ENCODE measurements at regions not wholly inside any gene's neighbourhood (a gene's known extent, or its start where the extent isn't known, plus 50 kb on each side); places are given as distances from the start of the nearest gene placed in this dataset.
A peak's percentile ranks its signal among the peaks of the same experiment; 100 is the strongest.

DNA sequence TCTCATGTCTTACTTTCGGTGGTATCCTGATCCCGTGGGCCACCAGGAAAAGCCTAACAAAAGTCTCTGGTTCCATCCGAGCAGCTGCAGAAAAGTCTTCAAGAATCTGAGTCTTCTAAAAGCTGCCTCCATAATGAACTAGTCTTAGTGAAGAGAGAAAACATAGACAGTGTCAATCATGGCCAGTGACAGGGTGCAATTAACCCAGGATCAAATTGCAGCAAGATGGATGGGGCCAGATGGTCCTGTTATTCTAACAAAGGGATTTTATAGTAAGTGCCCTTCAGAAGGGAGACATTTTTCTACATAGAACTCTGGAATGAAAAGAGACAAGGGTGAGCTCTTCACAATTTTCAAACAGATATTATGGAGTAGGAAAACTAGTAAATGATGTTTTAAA, 281.6 kb upstream of the ZFP64 start:
- no peak for DNase-seq (ENCODE audit: low read depth)
- no peak overlapping the region for H3K4me3 ChIP-seq (ENCODE audit: low read depth, low read length)
- TF ChIP-seq CTCF (IDR thresholded peaks at IDR 0.05; ENCODE audit: insufficient read depth, low read depth, low read length): no peak

DNA sequence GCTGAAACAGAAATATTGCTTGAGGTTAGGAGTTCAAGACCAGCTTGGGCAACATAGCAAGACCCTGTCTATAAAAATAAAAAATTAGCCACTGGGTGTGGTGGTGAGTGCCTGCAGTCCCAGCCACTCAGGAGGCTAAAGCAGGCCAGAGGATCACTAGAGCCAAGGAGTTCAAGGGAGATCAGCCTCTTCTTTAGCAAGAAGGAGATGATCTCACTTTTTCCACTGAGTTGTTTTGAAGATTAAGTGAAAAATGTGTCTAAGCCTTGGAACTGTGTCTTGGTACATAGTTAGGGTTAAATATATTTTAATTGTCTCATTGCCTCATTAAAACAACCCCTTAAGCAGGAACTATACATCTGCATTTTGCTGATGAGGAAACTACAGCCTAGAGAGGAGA, 279.0 kb upstream of the ZFP64 start:
- no peak for TF ChIP-seq CTCF (IDR thresholded peaks at IDR 0.05; ENCODE audit: insufficient read depth, low read depth, low read length)
- peak; percentile 12 for DNase-seq (ENCODE audit: low read depth)

GRCh38 chr20:52469128-52469527, 277.5 kb upstream of the ZFP64 start:
- H3K4me3 ChIP-seq (ENCODE audit: low read depth, low read length): no peak overlapping the region
- no peak for DNase-seq (ENCODE audit: low read depth)
- TF ChIP-seq CTCF (IDR thresholded peaks at IDR 0.05; ENCODE audit: insufficient read depth, low read depth, low read length): no peak

More for the DNA sequence above, 279.0 kb upstream of the ZFP64 start:
- no peak overlapping the region for H3K4me3 ChIP-seq (ENCODE audit: low read depth, low read length)

- TF ChIP-seq CTCF (IDR thresholded peaks at IDR 0.05; ENCODE audit: insufficient read depth, low read depth, low read length): no peak
- no peak overlapping the region for H3K4me3 ChIP-seq (ENCODE audit: low read depth, low read length)
- DNase-seq (ENCODE audit: low read depth): no peak
These were observed 274.4 kb upstream of the ZFP64 start for GRCh38 chr20:52465991-52466390.

DNA sequence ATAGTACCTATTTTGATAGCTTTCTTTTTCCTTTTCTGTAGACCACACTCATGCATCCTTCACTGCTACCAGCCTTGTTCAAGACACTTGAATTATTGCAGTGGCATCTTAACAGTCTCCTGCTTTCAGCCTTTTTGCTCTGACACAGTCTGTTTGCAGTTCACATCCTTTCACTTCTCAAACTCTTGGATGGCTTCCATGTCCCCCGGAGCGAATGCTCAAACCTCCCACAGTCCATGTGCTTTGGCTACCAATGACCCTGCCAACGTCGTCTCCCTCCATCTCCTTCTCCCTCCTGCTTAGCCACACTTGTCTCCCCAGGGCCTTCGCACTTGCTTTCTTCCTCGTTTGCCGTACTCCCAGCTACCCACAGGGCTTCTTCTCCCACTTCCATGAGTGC, 270.0 kb upstream of the ZFP64 start:
- no peak for DNase-seq (ENCODE audit: low read depth)
- no peak for TF ChIP-seq CTCF (IDR thresholded peaks at IDR 0.05; ENCODE audit: insufficient read depth, low read depth, low read length)
- no peak overlapping the region for H3K4me3 ChIP-seq (ENCODE audit: low read depth, low read length)

DNA sequence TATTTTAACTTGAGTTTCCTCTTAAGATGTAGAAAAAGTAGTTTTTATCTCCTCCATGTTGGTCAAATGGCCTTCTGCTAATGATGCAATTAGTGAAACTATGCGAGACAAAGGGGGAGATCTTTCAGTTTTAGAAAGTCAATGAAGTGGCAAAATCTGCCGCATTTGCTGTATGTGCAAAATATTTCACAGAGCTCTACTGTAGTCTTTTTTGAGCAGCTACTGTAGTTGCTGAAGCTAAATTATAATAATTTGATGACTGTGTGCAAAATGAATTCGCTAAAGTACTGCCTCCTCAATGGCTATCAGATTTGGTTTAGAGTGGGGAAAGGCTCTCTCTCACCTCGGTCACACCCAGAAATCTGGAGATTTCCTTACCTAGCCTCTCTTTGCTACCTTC, 267.6 kb upstream of the ZFP64 start:
- no peak for TF ChIP-seq CTCF (IDR thresholded peaks at IDR 0.05; ENCODE audit: insufficient read depth, low read depth, low read length)
- no peak for DNase-seq (ENCODE audit: low read depth)
- H3K4me3 ChIP-seq (ENCODE audit: low read depth, low read length): no peak overlapping the region

- no peak for TF ChIP-seq CTCF (IDR thresholded peaks at IDR 0.05; ENCODE audit: insufficient read depth, low read depth, low read length)
- H3K4me3 ChIP-seq (ENCODE audit: low read depth, low read length): no peak overlapping the region
- no peak for DNase-seq (ENCODE audit: low read depth)
These were observed 266.2 kb upstream of the ZFP64 start for GRCh38 chr20:52457826-52458225.
